Activated T-cell treated with anti-CD3 and anti-CD28 coated beads, Interleukin-2, amount 50 U/mL, for 24 hours (primary cell): ENCODE measurements at regions not wholly inside any gene's neighbourhood (a gene's known extent, or its start where the extent isn't known, plus 50 kb on each side); places are given as distances from the start of the nearest gene placed in this dataset.
A peak's percentile ranks its signal among the peaks of the same experiment; 100 is the strongest.
"Not testable (repeated sequence)": the region's sequence is repeated elsewhere in the genome, so short reads cannot be mapped to it uniquely, and the experiment has no call there.

Experiments
- DNase-seq: peaks from one replicate; pipeline ENCODE4 v3.0.0-alpha.2; 2020
- H3K27ac Mint-ChIP-seq: 2 replicates; pipeline ENCODE4 v1.8.0; 2020; ENCODE audit warnings: mild to moderate bottlenecking, mixed read lengths
- H3K27me3 Mint-ChIP-seq: 2 replicates; pipeline ENCODE4 v1.8.0; 2020; ENCODE audit warnings: mixed read lengths
- H3K36me3 Mint-ChIP-seq: 2 replicates; pipeline ENCODE4 v1.8.0; 2020; ENCODE audit warnings: low read depth, mixed read lengths
- H3K4me1 Mint-ChIP-seq: 2 replicates; pipeline ENCODE4 v1.8.0; 2020; ENCODE audit warnings: low read depth, mixed read lengths
- H3K4me3 Mint-ChIP-seq: 2 replicates; pipeline ENCODE4 v1.8.0; 2020; ENCODE audit warnings: mild to moderate bottlenecking, moderate library complexity, mixed read lengths
- H3K9me3 Mint-ChIP-seq: 2 replicates; pipeline ENCODE4 v1.8.0; 2020; ENCODE audit warnings: mixed read lengths

DNA sequence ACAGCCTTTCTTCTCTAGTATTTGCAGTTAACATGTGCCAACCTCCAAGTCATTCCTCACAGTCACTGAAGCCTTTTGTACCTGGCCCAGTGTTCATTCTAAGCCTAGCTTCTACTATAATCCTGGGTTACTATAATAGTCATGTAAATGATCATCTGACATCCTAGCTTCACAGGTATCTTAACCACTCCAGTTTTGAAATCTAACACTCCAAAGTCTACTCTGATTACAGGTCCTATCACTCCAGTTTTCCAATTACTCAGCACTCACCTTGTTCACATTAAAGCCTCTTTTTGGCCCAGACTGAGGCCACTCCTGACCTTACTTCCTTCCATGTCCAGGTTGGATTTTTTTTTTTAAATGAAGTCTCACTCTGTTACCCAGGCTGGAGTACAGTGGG lies 87.6 kb upstream of the ZCCHC13 start:
- DNase-seq = no peak
- Mint-ChIP-seq H3K36me3 (peaks cover 67% of the 10 kb centered on the region), H3K4me3 (no peak overlapping the region)

DNA sequence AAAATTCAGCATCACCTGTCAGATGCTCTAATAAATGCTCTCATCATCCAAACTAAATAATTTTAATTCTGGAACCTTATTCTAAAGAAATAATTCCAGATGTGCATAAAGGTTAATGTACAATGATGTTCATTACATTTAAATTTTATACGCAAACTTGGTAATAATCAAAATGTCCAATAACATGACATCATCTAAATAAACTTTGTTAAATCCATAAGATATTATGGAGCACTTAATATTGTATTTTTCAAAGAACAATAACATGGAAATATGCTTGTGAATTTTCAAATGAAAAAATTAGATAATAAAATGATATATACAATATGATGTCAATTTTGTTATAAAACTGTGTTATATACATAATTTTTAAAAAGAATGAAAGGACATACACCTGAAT lies 92.1 kb upstream of the ZCCHC13 start:
- Mint-ChIP-seq H3K4me1 (no peaks in the 10 kb centered on the region), H3K9me3 (no peaks in the 10 kb centered on the region), H3K4me3 (no peak overlapping the region), H3K36me3 (peaks cover 58% of the 10 kb centered on the region), H3K27me3 (peaks cover 12% of the 10 kb centered on the region), H3K27ac (no peak overlapping the region)
- no peak for DNase-seq

More for the DNA sequence above, 87.6 kb upstream of the ZCCHC13 start:
- peaks cover 23% of the 10 kb centered on the region for H3K27me3 Mint-ChIP-seq
- peaks cover 8% of the 10 kb centered on the region for H3K4me1 Mint-ChIP-seq
- peak overlapping the region; percentile 30 for H3K27ac Mint-ChIP-seq
- no peaks in the 10 kb centered on the region for H3K9me3 Mint-ChIP-seq

- Mint-ChIP-seq H3K4me1 (no peaks in the 10 kb centered on the region), H3K9me3 (no peaks in the 10 kb centered on the region), H3K36me3 (peaks cover 41% of the 10 kb centered on the region), H3K27ac (no peak overlapping the region), H3K4me3 (no peak overlapping the region), H3K27me3 (peaks cover 14% of the 10 kb centered on the region)
- no peak for DNase-seq
These were observed 96.4 kb upstream of the ZCCHC13 start for GRCh38 chrX:74207539-74207938.

GRCh38 chrX:74195605-74196004 lies 108.4 kb upstream of the ZCCHC13 start:
- no peaks in the 10 kb centered on the region for H3K4me1 Mint-ChIP-seq
- H3K4me3 Mint-ChIP-seq = no peak overlapping the region
- H3K36me3 Mint-ChIP-seq = no peaks in the 10 kb centered on the region
- peaks cover 2% of the 10 kb centered on the region for H3K9me3 Mint-ChIP-seq
- H3K27me3 Mint-ChIP-seq = peaks cover 53% of the 10 kb centered on the region
- H3K27ac Mint-ChIP-seq = no peak overlapping the region
- no peak for DNase-seq

- H3K4me1 Mint-ChIP-seq = no peaks in the 10 kb centered on the region
- no peak overlapping the region for H3K27ac Mint-ChIP-seq
- H3K4me3 Mint-ChIP-seq = no peak overlapping the region
- H3K9me3 Mint-ChIP-seq = peaks cover 2% of the 10 kb centered on the region
- H3K36me3 Mint-ChIP-seq = no peaks in the 10 kb centered on the region
- DNase-seq = no peak
- peaks cover 54% of the 10 kb centered on the region for H3K27me3 Mint-ChIP-seq
These were observed 108.9 kb upstream of the ZCCHC13 start for GRCh38 chrX:74195120-74195519.

DNA sequence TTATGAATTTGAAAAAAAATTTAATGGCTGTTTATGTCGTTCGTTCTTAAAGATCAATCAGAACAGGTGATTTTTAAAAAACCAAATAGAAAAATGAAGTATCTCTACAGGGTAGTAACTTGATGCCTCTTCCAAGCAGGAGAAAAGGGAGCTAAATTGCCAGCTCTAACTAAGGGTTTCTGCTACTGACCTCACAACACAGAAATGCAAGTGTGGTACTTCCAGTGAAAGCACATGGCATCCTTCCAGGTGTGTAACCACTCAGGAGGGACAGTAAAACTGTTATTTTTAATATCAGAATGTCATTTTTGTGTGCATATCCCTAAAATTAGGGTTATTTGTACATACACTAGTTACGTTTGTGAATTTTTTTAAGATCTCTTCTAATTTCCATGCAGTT lies 116.8 kb upstream of the ZCCHC13 start:
- Mint-ChIP-seq H3K27me3 (peaks cover 32% of the 10 kb centered on the region), H3K27ac (no peak overlapping the region), H3K36me3 (no peaks in the 10 kb centered on the region), H3K4me1 (no peaks in the 10 kb centered on the region), H3K4me3 (no peak overlapping the region), H3K9me3 (no peaks in the 10 kb centered on the region)
- no peak for DNase-seq

GRCh38 chrX:74183047-74183446 lies 120.9 kb upstream of the ZCCHC13 start:
- H3K27ac Mint-ChIP-seq, H3K4me1 Mint-ChIP-seq, H3K4me3 Mint-ChIP-seq, DNase-seq, H3K9me3 Mint-ChIP-seq, H3K36me3 Mint-ChIP-seq: not testable (repeated sequence)
- peaks cover 49% of the 10 kb centered on the region for H3K27me3 Mint-ChIP-seq

- not testable (repeated sequence) for H3K9me3 Mint-ChIP-seq, H3K27ac Mint-ChIP-seq, H3K4me1 Mint-ChIP-seq, H3K36me3 Mint-ChIP-seq, H3K4me3 Mint-ChIP-seq, DNase-seq
- peaks cover 53% of the 10 kb centered on the region for H3K27me3 Mint-ChIP-seq
These were observed 122.0 kb upstream of the ZCCHC13 start for GRCh38 chrX:74181976-74182375.

DNA sequence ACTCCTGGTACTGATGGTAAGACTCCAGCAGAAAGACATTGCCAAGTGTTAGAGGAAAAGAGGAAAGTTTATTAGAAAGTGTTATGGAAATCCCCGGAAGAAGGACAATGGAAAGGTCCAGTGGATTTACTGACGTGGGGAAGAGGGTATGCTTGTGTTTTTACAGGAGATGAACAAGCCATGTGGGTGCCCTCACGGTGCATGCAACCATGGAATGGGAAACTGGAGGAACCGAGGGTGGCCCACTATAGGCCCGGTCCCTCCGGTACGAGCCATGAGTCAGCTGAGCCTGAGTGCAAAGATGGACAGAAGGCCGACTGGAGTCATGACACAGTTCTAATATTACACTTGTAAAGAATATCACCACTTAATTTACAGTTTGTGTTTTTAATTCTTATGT lies 123.3 kb upstream of the ZCCHC13 start:
- Mint-ChIP-seq H3K4me3 (no peak overlapping the region), H3K4me1 (no peaks in the 10 kb centered on the region), H3K9me3 (no peaks in the 10 kb centered on the region), H3K36me3 (no peaks in the 10 kb centered on the region), H3K27me3 (peaks cover 40% of the 10 kb centered on the region), H3K27ac (no peak overlapping the region)
- DNase-seq = no peak

GRCh38 chrX:74179990-74180389 lies 124.0 kb upstream of the ZCCHC13 start:
- no peaks in the 10 kb centered on the region for H3K9me3 Mint-ChIP-seq
- no peak overlapping the region for H3K27ac Mint-ChIP-seq
- H3K36me3 Mint-ChIP-seq = no peaks in the 10 kb centered on the region
- DNase-seq = no peak
- H3K4me3 Mint-ChIP-seq = no peak overlapping the region
- peaks cover 42% of the 10 kb centered on the region for H3K27me3 Mint-ChIP-seq
- no peaks in the 10 kb centered on the region for H3K4me1 Mint-ChIP-seq

- no peak overlapping the region for H3K4me3 Mint-ChIP-seq
- no peak for DNase-seq
- no peaks in the 10 kb centered on the region for H3K4me1 Mint-ChIP-seq
- H3K36me3 Mint-ChIP-seq = no peaks in the 10 kb centered on the region
- no peaks in the 10 kb centered on the region for H3K9me3 Mint-ChIP-seq
- H3K27ac Mint-ChIP-seq = no peak overlapping the region
- peaks cover 44% of the 10 kb centered on the region for H3K27me3 Mint-ChIP-seq
These were observed 124.5 kb upstream of the ZCCHC13 start for GRCh38 chrX:74179499-74179898.

- no peak for DNase-seq
- H3K9me3 Mint-ChIP-seq = no peaks in the 10 kb centered on the region
- H3K4me1 Mint-ChIP-seq = no peaks in the 10 kb centered on the region
- H3K4me3 Mint-ChIP-seq = no peak overlapping the region
- no peaks in the 10 kb centered on the region for H3K36me3 Mint-ChIP-seq
- no peak overlapping the region for H3K27ac Mint-ChIP-seq
- peaks cover 47% of the 10 kb centered on the region for H3K27me3 Mint-ChIP-seq
These were observed 124.9 kb upstream of the ZCCHC13 start for GRCh38 chrX:74179071-74179470.

- Mint-ChIP-seq H3K4me3 (no peak overlapping the region), H3K27ac (no peak overlapping the region), H3K9me3 (no peaks in the 10 kb centered on the region), H3K4me1 (no peaks in the 10 kb centered on the region), H3K36me3 (no peaks in the 10 kb centered on the region), H3K27me3 (peaks cover 50% of the 10 kb centered on the region)
- no peak for DNase-seq
These were observed 125.4 kb upstream of the ZCCHC13 start for GRCh38 chrX:74178536-74178935.

- H3K27ac Mint-ChIP-seq = no peak overlapping the region
- no peak for DNase-seq
These were observed 132.5 kb upstream of the ZCCHC13 start for GRCh38 chrX:74171465-74171864.

DNA sequence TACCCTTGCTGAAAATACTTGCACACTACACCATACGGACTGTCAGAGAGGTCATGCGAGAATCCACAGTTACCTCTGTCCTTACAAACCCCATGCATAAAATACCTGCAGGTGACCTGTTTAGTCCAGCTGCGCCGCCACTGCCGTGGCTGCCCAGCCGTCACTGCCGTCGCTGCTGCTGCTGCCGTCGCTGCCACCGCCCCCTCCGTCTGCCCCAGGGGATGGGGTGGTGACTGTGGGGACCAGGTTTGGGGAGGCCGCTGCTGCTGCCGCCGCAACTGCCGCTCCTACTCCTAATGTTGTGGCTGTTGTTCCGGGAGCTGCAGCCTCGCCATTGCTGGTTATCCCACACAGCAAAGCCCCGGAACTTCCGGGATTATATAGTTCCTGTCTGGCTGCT lies 141.8 kb upstream of the ZCCHC13 start:
- H3K27me3 Mint-ChIP-seq = peaks cover 5% of the 10 kb centered on the region
- no peak for DNase-seq
- H3K9me3 Mint-ChIP-seq = no peaks in the 10 kb centered on the region
- no peak overlapping the region for H3K27ac Mint-ChIP-seq
- no peaks in the 10 kb centered on the region for H3K36me3 Mint-ChIP-seq
- H3K4me3 Mint-ChIP-seq = no peak overlapping the region
- no peaks in the 10 kb centered on the region for H3K4me1 Mint-ChIP-seq

More at GRCh38 chrX:74171465-74171864, 132.5 kb upstream of the ZCCHC13 start:
- Mint-ChIP-seq H3K36me3 (peaks cover 1% of the 10 kb centered on the region), H3K9me3 (peaks cover 12% of the 10 kb centered on the region), H3K27me3 (peaks cover 19% of the 10 kb centered on the region), H3K4me1 (no peaks in the 10 kb centered on the region), H3K4me3 (no peak overlapping the region)

DNA sequence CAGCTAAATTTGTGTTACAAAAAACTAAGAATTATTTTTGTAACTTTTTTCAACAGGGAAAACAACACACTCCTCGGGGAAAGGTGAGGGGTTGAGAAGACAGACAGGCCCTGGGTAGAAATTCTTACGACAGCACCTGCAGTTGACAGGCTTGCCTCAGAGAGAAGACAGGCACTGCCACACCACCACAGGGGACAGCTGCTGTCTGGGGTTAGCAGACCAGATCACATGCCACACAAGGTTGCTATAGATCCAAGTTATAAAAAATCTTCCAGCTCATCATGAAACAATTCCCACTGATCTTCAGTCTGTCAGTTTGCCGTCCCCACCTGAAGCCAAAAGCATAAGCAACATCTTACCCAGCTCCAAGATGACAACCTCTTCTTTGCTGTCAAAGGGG lies 143.2 kb upstream of the ZCCHC13 start:
- Mint-ChIP-seq H3K27me3 (peaks cover 13% of the 10 kb centered on the region), H3K36me3 (no peaks in the 10 kb centered on the region), H3K9me3 (no peaks in the 10 kb centered on the region), H3K4me1 (no peaks in the 10 kb centered on the region), H3K27ac (no peak overlapping the region), H3K4me3 (no peak overlapping the region)
- no peak for DNase-seq
